HuH-7 (cell line): ENCODE measurements at regions not wholly inside any gene's neighbourhood (a gene's known extent, or its start where the extent isn't known, plus 50 kb on each side); places are given as distances from the start of the nearest gene placed in this dataset.

Source experiments
- DNase-seq: peaks from one replicate; pipeline ENCODE4 v3.0.0; 2011; ENCODE audit warnings: low spot score

GRCh38 chr13:24050292-24050711, 110.2 kb upstream of the SPATA13 start:
- DNase-seq, result no peak

GRCh38 chr13:24050796-24051715, 109.5 kb upstream of the SPATA13 start:
- DNase-seq, result no peak

GRCh38 chr13:24052547-24053518, 107.7 kb upstream of the SPATA13 start:
- no peak for DNase-seq

GRCh38 chr13:24053519-24054251, 106.8 kb upstream of the SPATA13 start:
- peak; percentile 74 for DNase-seq

- no peak for DNase-seq
These were observed 103.8 kb upstream of the SPATA13 start for GRCh38 chr13:24056616-24057137.

- no peak for DNase-seq
These were observed 99.5 kb upstream of the SPATA13 start for GRCh38 chr13:24060993-24061392.

- no peak for DNase-seq
These were observed 97.1 kb upstream of the SPATA13 start for GRCh38 chr13:24063281-24063877.

GRCh38 chr13:24064371-24064770, 96.1 kb upstream of the SPATA13 start:
- no peak for DNase-seq

- no peak for DNase-seq
These were observed 95.3 kb upstream of the SPATA13 start for GRCh38 chr13:24065176-24065575.

GRCh38 chr13:24066405-24067295, 93.9 kb upstream of the SPATA13 start:
- no peak for DNase-seq

- DNase-seq, result no peak
These were observed 92.0 kb upstream of the SPATA13 start for GRCh38 chr13:24068472-24068871.

- DNase-seq, result no peak
These were observed 89.5 kb upstream of the SPATA13 start for GRCh38 chr13:24071016-24071415.

GRCh38 chr13:24071423-24072075, 89.0 kb upstream of the SPATA13 start:
- DNase-seq, result no peak

- DNase-seq, result no peak
These were observed 86.9 kb upstream of the SPATA13 start for GRCh38 chr13:24073657-24074056.

- DNase-seq, result no peak
These were observed 85.8 kb upstream of the SPATA13 start for GRCh38 chr13:24074678-24075077.

- no peak for DNase-seq
These were observed 85.2 kb upstream of the SPATA13 start for GRCh38 chr13:24075137-24075975.

GRCh38 chr13:24076109-24076508, 84.4 kb upstream of the SPATA13 start:
- DNase-seq, result peak; percentile 58

GRCh38 chr13:24076636-24077035, 83.9 kb upstream of the SPATA13 start:
- DNase-seq, result no peak

GRCh38 chr13:24080134-24080533, 80.4 kb upstream of the SPATA13 start:
- no peak for DNase-seq
